GM21825 (cell line): ENCODE measurements at regions not wholly inside any gene's neighbourhood (a gene's known extent, or its start where the extent isn't known, plus 50 kb on each side); places are given as distances from the start of the nearest gene placed in this dataset.
"Not testable (repeated sequence)": the region's sequence is repeated elsewhere in the genome, so short reads cannot be mapped to it uniquely, and the experiment has no call there.

Experiments used
- ATAC-seq: cut with Tn5 transposase; IDR thresholded peaks from one replicate; pipeline ENCODE4 v1.9.1; 2021; ENCODE audit warnings: mild to moderate bottlenecking, moderate library complexity; ENCODE audit not compliant: unreplicated experiment

GRCh38 chr19:23984911-23985310 lies 70.2 kb downstream of the ZNF726 start:
- not testable (repeated sequence) for ATAC-seq

- ATAC-seq, result no peak
Observed at GRCh38 chr19:23986623-23987022, 71.9 kb downstream of the ZNF726 start.

DNA sequence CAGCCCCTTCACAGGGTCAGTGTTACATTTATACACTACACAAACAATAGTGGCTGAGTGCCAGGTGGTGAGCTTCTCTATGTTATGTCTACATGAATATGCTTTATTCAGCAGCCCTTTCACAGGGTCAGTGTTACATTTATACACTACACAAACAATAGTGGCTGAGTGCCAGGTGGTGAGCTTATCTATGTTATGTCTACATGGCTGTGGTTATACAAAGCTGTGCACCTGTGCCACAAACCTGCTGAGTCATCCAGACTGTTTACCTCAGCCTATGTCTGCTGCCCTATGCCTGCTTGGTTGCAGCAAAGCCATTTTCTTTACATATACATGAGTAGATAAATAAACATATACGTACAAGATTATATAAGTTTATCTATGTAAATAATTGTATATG lies 76.5 kb downstream of the ZNF726 start:
- no peak for ATAC-seq

DNA sequence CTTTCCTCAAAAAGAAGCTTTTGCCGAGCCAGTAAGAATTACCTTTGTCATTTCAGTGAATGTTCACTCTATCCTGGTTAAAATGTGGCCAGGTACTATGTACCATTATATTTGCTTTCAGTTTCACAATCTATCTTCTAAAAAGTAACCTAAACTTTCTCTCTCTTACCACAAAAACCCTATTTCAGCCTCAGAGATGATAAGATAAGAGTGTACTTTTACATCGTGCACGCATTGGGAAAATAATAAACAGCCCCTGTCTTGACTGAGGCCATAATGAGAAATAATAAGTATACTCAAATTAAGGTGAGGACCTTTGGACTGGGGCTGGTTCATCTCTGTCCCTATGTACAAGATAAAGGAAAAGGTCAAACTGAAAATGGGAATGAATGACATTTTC lies 77.7 kb downstream of the ZNF726 start:
- no peak for ATAC-seq

- no peak for ATAC-seq
Observed at GRCh38 chr19:23993440-23993839, 78.8 kb downstream of the ZNF726 start.

DNA sequence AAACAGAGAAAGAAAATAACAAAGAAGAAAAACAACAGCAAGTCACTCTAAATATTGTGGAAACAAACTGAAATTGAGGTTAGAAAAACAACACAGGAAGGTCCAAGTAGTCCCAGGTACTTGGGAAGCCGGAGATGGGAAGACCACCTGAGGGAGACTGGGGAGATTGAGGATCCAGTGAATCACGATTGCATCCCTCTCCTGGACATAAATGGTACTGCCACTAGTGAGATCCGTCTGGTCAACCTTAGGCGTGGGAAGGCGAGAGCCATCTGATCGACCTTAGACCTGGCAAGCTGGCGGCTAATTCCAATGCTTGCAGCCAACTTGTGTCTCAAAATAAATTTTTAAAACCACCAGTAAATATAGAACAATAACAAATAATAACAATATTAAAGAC lies 81.9 kb downstream of the ZNF726 start:
- no peak for ATAC-seq

DNA sequence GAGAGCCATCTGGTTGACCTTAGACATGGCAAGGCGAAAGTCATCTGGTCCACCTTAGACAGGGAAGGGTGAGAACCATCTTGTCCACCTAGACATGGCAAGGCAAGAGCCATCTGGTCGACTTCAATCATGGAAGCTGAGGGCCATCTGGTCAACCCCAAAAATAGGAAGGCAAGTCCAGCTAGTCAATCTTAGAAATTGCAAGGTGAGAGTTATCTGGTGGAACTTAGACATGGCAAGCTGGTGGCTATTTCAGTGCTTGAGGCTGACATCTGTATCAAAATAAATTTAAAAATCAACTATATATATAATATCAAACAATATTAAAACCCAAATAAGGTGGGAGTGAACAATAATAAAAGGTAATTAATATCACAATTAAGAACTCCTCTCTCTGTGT lies 83.9 kb downstream of the ZNF726 start:
- no peak for ATAC-seq

DNA sequence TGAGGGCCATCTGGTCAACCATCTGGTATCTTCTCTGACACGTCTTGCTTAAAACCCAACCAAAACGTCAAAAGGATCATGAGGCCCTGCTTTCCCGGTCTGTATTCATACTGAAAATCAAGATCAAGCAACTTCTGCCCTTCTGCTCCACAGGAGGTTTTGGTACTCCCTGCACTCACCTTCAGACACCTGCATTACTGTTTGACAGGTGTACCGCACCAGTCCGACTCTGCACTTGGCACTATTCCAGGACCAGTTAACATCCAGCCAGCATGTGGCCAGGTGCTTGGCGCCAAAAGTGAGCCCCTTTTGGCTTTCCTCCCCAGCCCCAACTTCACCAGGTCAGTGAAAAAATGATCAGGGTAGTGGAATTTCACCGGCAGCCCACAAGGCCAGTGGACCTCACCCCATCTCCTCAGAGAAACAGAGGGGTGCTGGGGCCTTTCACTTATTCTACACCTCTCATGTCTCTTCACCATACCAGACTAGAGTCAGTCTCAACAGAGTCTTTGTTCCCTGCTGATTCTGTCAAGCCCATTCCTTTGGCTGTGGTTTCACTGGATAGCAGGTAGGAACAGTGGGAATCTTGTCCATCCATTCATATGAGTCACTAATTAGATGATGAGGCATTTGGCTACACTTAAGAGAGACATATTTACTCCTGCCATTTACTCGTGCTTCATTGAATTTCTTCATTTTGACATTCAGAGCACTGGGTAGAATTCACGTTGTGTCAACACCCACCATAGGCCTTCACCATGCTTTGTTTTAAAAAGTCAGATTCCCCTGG lies 85.3 kb downstream of the ZNF726 start:
- ATAC-seq, result no peak

DNA sequence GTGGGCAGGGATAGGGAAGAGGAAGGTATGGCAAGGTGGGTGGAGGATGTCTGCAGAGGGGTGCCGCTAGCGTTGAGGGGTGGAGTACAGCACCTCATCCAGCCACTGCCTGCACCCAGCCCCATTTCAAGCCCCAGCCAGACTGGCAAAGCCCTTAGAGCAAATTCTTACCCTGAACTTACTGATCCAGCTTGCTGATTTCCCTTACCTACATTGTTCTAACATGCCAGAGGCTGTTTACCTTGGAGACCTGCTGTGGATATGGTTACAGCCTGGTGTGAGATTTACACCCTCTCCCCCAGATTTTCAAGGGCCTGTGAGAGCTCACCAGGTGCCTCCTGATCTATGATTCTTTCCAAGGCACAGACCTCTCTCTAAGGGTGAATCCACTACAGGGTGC lies 86.0 kb downstream of the ZNF726 start:
- no peak for ATAC-seq

DNA sequence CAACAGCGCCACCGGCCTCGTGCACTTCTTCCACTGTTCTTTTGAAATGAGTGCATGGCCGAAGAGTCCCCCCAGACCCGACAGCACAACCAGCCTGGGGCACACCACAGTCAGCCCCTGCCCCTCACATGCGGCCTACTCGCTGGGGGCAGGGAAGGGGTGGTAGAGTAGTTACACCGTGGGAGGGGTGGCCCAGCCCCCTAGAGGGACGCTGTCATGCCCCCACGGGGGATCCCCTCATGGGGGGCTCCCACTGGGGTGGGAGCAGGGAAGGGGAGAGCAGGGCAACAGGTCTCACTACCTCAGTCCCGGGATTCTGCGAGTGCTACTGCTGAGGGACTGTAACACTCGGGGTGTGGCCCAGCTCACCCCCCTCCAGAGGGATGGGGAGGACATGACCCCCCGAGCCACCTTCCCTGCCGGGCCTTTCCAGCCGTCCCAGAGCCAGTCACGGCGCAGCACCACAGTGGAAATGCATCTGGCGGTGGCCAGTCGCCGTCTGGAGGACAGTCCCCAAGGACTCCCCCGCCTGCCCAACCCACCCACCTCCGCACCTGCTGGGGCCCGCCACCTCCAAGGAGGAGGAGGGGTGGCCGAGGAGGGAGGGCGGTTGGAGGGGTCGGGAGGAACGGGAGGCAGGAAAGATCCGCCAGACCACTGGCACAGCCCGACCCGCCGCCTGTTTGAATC lies 84.6 kb upstream of the ZNF254 start:
- ATAC-seq, result no peak

DNA sequence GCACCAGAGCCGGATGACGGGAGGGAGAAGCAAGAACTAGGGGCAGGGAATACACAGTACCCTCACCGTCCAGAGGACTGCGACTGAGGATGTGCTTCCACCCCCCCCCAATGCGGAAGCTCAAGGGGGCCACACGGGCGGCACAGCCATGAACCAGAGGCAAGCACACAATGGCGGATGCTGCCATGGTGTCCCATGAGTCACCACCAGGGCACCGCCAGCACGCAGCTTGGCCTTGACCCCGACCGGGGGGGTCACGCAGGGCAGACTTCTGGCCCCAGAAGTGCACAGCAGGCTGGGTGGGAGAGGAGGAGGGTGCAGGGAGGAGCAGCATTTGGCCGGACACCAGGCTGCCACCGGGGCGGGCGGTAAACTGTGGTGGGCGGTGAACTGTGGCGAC lies 83.5 kb upstream of the ZNF254 start:
- ATAC-seq, result no peak

GRCh38 chr19:24004166-24004565 lies 82.8 kb upstream of the ZNF254 start:
- ATAC-seq, result no peak

DNA sequence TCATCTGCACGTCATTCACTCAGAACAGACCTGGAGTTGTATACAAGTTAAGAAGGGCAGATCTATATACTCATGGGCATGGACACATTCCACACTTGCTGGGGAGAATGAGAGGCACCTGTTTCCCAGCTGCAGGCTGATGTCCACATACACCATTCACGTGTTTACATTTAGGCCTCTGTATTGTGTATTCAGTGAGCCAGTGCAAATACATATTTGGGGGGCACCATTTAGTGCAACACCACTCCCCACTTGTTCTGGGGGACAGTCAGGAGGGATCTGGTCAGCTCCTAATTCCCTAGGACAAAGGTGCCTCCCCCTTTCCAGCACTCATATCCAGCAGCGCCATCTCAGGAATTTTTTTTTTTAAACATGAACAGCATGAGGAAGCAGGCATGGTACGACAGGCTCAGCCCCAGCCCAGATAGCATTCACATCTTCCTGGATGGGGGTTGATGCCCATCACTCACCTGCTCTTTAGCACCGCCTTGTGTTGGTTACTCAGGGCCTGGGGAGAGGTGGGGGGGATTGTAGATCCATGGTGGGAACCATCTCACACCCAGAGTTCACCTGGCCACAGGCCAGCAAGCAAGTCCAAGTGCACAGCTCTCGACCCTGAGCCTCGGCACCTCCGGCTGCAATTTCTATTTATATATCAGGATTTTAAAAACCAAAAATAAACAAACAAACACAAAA lies 56.9 kb upstream of the ZNF254 start:
- ATAC-seq, result no peak

DNA sequence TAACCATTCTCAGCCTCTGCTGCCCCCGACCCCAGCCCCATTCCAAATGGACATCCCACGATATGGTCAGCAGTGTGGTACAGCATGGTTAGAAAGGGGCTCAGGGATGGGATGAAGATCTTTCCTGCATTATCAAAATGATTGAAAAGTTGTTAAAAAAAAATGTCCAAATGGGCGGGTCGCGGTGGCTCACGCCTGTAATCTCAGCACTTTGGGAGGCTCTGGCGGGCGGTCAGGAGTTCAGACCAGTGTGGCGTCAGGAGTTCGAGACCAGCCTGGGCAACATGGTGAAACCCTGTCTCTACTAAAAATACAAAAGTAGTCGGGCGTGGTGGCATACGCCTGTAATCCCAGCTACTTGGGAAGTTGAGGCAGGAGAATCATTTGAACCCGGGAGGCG lies 54.3 kb upstream of the ZNF254 start:
- no peak for ATAC-seq

GRCh38 chr19:24033301-24033962 lies 53.6 kb upstream of the ZNF254 start:
- peak; percentile 97 for ATAC-seq

DNA sequence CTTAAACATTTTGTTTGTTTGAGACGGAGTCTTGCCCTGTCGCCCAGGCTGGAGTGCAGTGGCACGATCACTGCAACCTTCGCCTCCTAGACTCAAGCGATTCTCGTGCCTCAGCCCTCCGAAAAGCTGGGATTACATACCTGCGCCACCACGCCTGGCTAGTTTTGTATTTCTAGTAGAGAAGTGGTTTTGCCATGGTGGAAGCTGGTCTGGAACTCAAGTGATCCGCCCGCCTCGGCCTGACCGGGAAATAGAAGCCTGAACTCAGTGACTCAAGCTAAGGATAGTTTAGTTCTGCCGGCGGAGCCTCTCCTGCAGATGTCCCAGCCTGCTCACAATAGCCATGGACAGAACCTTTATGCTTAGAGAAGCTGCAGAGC lies 53.0 kb upstream of the ZNF254 start:
- ATAC-seq, result peak; percentile 23

DNA sequence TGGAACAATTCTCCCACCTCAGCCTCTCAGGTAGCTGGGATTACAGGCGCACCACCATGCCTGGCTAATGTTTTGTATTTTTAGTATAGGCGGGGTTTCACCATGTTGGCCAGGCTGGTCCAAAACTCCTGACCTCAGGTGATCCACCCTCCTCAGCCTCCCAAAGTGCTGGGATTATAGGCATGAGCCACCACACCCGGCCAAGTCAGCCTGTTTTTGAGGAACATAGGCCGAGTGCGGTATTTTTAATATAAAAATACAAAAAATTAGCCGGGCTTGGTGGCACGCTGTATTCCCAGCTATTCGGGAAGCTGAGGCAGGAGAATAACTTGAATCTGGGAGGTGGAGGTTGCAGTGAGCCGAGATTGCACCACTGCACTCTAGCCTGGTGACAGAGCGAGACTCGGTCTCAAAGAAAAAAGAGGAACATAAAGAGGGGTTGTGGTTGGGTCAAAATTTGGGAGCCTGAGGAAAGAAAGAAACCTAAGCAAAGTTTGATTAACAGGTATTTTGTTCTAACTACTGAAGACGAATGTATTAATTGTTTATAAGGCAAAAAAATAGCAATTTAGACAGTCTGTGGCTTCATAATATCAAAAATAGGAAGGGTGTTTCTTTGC lies 51.6 kb upstream of the ZNF254 start:
- ATAC-seq, result not testable (repeated sequence)
